GM18909 (cell line): ENCODE measurements at regions not wholly inside any gene's neighbourhood (a gene's known extent, or its start where the extent isn't known, plus 50 kb on each side); places are given as distances from the start of the nearest gene placed in this dataset.
"Not testable (repeated sequence)": the region's sequence is repeated elsewhere in the genome, so short reads cannot be mapped to it uniquely, and the experiment has no call there.

Experiments used
- ATAC-seq: cut with Tn5 transposase; IDR thresholded peaks from one replicate; pipeline ENCODE4 v1.9.1; 2021; ENCODE audit warnings: mild to moderate bottlenecking; ENCODE audit not compliant: unreplicated experiment, poor library complexity

DNA sequence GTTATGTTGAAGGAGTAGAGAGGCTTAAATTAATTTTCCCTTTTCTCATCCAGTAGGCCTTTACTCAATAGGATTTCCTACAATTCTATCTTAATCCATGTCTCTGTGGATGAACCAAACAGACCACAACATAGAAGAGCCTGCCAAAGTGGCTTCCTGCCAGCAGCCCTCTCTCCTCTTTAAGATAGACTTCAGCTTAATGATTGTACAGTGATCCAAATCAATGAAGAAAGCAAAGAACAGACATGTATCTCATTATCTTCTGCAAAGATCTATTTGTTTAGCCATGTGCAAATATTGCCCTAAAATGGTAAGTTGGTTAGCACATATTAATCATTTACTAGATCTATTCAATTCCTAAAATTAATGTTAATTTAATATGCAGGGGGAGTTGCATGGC lies 979.6 kb downstream of the LTN1 start:
- not testable (repeated sequence) for ATAC-seq

DNA sequence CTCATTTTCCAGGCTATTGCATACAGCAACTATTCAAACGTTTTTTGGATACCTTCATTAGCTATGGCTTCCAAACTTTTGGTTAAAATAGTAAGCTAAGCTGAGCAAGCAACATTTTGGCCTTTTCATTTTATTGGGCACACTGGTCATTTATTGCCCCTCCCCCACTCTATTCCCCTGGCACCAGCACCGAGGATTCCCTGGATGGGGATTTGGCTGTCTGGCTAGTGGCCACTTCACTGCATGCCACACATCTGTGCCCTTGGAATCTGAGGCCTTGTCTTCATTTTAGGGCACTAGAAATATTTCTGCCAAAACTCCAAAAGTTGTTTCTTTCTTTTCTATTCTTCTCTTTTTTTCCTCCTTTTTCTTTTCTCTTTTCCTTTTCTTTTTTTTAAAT lies 980.7 kb downstream of the LTN1 start:
- not testable (repeated sequence) for ATAC-seq

DNA sequence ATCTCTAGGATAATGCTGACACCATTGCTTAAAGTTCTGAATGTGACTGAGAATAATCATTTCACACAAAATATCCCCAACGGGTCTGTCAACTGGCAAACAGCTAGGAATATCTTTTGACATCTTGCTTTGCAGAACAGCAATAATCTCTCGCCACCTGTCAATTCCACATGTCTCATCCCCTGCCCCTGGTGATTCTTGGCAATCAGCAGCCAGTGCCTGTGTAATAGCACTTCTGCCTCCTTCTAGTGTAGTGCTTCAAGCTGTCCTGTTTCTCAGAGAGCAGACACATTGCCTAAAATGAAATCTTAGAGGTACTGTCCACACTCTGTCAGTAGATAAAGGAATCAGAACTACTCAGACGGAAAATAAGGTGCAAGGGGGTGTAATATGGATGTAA lies 984.4 kb downstream of the LTN1 start:
- ATAC-seq, result not testable (repeated sequence)

DNA sequence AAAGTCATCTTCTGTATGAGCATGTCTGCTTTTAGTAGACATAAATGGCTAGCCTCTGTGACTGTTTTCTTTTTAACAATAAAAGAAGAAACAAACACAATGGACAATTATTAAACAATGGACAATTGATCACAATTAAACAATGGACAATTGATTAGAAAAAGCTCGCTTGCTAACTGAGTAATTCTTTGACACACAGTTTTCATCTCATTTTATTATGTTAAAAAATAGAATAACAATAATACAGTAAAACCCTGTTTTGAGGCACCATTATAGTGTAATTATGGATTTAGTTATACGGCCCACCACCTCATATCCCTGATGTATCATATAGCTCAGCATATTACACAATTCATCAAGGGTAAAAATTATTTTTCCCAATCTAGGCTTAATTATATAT lies 989.0 kb downstream of the LTN1 start:
- not testable (repeated sequence) for ATAC-seq

DNA sequence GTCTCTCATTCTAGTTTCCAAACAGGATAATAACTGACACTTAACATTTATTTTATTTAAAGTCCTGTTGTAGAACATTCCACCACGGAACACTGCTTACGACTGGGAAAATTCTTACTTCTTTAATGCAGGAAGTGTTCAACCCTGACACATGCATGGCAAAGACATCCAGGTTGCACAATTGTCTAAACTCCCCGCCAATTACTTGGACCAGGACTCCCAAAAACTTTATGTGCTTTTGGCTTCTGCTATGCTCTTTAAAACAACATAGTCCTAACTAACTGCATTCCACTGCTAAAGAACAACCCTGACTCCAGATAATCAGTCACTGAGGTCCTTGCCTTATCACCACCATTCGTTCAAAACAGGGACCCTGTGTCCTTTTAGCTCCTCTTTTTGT lies 995.8 kb downstream of the LTN1 start:
- not testable (repeated sequence) for ATAC-seq

DNA sequence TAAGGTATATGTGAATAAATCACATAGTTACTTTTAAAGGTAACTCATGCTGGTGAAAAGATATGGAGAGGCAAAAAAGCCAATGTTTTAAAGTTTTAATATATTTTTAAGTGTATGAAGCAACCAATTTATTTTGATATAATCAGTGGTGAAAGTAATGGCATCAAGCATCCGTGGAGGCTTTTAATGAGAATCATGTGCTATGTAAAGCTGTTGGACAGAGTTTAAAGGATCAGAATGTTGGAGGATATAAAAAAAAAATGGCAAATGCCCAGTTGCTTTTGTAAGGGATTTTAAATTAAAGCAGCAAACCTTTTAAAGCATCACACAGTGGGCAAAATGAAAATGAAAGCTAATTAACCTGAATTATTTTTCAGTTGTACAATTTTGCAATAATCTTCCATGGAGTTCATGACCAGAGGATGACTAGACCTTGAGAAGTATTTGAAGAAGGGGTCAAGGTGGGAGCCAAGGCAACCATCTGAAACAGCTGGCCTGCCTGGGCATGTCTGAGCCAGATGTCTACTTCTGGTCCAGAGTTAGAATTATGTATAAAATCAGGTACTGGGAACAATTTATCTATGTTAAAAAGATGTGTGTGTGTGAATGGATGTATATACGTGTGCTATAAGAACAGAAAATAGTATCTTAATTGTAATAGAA lies 1007.9 kb downstream of the LTN1 start:
- not testable (repeated sequence) for ATAC-seq

DNA sequence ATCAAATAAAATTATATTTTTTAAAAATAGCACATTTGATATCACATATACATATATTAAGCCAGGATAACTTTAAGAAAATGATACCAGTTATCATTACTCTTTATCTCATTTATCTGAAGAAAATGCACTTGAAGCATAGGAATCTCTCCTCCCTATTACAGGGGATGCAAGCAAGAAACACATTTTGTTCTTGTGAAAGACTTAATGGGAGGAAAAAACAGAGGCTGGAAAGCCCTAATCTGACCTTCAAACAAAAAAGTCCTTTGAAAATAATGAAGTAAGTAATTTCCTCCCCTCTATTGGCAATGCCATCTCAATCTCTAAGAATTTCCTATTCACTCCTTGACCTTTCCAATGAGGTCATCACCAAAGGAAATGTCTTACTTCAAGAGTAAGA lies 1012.6 kb upstream of the ADAMTS5 start:
- not testable (repeated sequence) for ATAC-seq

DNA sequence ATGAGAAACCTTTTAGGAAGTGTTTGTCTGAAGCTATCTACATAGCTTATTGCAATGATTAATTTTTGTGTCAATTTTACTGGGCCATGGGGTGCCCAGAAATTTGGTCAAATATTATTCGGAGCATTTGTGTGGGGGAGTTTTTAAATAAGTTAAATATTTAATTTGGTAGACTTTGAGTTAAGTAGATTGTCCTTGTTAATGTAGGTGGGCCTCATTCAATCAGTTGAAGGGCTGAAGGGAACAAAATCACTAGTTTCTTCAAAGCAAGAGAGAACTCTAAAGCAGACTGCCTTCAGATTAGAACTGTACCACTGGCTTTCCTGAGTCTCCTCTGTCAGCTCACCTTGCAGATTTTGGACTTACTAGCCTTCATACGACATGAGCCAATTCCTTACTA lies 1008.6 kb upstream of the ADAMTS5 start:
- ATAC-seq, result no peak

DNA sequence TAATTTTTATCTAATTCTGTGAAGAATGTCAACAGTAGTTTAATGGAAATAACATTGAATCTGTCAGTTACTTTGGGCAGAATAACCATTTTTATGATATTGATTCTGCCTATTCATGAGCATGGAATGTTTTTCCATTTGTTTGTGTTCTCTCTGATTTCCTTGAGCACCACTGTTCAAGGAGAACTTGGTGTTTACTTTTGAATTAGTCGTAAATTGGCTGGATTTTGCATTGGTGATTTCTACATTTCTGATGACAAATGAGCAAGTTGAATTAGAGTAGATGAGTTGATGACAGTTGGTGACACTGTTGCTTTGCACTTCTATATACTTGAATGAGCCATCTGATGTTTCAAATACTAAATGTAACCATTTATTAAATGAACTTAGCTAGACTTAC lies 1007.3 kb upstream of the ADAMTS5 start:
- ATAC-seq, result not testable (repeated sequence)

DNA sequence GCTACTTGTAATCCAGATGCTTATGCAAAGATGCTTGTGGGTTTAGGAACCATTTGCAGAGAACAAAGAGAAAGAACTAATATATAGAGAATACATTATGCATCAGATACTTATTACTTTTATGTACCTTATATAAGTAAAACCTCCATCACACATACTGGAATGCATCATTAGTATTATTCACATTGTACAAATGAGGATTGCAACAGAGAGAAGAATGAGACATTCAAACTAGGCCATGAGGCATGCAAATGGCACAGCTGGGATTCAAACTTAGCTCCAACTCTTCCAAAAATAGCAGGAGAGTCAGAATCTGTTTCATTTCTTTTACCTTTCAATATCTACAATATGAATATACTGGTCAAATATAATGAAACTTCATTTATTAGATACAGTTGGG lies 1001.4 kb upstream of the ADAMTS5 start:
- ATAC-seq, result not testable (repeated sequence)

DNA sequence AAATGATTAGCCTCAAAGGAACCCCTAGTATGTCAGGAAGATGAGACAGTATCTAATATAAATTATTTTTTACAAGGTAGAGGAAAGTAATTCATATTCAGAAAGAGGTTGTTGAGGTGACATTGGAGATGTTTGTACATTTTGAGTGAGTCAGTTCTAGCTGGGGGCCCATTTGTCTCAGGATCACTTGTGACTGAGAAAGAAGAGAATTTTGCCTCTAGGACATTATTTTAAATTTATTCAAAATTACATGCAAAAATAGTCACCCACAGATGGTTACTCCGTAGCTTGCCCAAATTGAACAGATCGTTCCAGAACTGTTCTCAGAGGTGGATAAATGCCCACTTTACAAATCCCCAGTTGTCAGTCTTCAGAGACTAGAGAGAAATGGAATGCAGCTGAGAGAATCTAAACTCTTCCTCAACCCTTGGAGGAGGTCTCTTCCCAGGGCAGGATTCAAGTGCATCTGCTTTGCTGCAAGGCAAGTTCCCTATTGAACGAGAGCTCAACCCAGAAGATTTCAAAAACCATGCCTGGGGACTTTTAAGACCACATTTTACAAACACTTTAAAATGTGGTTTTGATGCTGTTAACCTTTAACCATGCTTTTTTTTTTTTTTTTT lies 987.8 kb upstream of the ADAMTS5 start:
- ATAC-seq, result no peak

DNA sequence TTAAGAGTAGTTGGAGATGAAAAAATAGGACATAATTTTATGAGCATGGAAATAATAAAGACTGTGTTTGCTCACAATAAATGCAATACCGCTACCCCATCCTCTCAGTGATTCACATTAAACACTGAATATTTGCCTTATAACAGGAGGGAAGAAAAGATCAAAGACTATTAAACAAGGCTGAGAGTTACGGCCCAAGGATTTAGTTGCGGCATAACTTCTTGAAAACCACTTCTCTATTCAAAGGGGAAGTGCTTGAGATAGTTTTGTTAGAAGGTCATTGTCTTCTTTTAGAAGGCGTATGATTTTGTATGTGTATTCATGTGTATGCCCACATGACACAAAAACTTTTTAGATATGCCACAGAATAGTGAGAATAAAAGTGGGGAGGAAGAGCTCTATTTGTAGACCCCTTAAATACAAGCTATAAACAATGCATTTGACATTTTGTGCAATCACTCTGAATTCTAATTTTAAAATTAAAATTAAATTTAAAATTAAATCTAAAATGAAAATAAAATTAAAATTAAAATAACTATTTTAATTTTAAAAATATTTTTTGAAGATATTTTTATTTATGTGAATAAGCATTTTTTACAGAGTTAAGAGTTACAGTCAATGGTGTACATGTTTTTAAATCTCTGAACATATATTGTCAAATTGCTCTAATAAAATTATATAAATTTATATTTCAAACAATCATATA lies 986.6 kb upstream of the ADAMTS5 start:
- no peak for ATAC-seq

DNA sequence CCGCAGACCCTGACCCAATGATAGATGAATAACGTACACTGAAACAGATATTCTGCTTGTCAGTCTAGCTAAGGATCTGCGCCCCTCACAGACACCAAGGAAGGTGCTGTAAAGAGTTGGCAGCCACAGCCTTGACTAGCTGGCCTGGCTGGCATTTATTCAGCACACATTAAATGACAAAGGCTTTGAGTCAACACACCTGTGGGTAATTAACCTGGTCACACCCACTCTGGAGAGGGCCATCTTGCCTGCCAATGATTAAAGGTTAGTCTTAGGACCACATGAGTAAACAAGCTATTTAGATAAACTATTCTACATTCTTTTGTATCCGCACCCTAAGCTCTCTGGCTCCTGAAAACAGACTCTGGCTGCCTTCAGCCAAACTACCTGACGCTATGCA lies 982.2 kb upstream of the ADAMTS5 start:
- ATAC-seq, result not testable (repeated sequence)

DNA sequence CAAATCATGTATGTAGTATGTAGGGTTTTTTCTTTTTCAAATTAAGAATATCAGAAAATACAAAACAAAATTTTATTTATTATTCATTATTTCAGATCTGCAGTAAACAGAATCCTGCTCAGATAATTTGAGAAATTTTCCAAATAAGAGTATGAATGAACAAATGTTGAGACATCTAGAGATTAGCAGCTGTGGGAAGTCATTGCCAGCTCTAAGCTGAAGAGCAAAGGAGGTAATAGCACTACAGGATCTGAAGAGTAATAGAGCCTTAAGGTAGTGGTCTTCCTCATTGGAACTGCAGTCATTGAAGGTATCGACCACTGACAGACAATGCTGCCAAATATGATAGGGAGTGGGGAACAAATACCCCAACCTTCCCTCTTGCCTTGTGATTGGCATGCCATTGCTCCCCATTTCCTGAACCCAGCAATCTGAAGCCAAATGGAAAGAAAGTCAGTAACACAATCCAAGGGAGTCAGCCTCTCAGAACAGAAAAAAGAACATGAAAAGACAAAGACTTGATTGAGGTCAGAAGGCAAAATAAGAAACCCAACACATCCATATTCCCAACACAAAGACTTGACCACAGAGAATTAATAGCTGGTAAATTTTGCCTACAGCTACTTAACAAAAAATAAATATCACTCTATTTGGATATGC lies 963.4 kb upstream of the ADAMTS5 start:
- not testable (repeated sequence) for ATAC-seq

DNA sequence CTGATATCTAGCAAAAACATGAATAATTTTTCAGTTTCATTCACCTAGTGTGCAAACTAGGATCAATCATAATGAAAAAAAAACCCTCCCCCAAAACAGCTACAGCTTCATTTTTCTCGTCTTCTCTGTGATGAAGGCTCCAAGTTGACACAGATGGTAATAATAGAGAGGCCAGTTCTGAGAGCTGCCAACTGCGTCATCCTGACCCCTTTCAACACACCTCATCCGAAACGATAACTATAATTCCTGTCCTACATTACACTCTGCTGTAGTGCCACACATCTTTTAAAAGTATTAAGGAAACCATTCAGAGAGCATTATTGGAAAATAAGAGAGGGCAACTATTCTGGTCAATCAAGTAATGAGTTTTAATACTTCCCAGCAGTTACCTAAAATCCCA lies 962.3 kb upstream of the ADAMTS5 start:
- not testable (repeated sequence) for ATAC-seq

DNA sequence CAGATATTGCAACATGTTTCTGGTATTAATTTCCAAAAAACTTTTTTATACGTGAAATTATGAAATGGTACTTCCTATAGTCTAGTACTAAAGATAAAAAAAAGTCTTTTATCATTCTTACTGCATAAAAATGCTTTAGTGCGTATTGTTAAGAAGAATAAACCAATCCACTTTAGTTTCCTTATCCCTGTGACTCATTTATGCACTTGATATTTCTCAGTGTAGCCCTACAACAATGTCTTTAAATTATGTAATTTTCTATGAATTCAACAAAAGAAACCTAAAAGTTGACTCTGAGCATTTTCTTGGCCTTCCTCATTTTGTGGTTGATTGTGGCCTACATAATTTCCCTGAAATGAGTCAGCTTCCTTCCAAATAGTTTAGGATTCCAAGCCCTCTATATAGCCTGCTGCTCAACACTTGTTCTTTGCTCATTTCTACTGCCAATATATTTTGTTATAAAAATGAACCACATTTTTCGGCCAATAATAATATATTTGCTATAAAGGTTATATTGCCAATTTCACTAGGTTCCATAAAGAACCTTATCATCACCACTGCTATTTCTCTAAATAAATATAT lies 961.7 kb upstream of the ADAMTS5 start:
- not testable (repeated sequence) for ATAC-seq

DNA sequence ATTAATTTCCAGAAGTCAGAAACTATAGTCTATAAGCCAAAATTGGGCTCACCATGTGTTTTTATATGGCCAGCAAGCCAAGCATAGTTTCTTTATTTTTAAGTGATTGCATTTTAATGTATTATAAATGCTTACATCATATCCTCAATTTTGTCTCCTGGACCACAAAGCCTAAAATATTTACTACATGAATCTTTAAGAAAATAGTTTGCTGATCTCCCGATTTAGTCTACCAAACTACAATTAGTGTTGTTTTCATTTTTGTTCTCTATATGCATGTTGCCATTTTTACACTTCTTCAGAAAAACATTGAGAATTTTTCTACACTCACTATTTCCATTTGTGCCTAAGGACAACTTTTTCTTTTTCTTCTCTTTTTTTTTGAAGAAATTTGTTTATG lies 954.5 kb upstream of the ADAMTS5 start:
- ATAC-seq, result not testable (repeated sequence)

DNA sequence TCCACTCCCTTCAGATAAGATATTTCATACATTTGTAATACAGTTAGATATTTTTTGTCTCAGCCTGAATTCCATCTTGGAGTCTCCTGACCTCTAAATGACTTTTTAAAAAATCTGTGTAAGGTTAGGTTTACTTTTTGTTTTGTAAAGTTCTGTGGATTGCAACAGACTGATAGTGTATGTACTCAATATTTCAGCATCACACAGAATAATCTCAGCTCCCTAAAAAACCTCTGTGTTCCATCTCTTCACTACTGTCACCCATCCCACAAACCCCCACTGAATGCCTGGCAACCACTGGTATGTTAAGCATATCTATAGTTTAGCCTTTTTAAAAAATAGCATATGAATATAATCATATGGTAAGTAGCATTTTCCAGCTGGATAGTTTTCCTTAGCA lies 951.1 kb upstream of the ADAMTS5 start:
- ATAC-seq, result not testable (repeated sequence)

DNA sequence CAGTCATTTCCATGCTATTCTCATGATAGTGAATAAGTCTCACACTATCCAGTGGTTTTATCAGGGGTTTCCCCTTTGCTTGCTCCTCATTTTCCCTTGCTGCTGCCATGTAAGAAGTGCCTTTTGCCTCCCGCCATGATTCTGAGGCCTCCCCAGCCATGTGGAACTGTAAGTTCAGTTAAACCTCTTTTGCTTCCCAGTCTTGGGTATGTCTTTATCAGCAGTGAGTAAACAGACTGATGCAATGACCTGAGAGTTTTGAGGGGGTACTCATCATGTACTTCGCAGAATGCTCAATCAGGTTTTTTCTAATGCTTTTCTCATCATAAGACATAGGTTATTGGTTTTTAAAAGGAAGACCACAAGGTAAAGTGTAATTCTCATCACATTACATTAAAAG lies 949.4 kb upstream of the ADAMTS5 start:
- not testable (repeated sequence) for ATAC-seq

DNA sequence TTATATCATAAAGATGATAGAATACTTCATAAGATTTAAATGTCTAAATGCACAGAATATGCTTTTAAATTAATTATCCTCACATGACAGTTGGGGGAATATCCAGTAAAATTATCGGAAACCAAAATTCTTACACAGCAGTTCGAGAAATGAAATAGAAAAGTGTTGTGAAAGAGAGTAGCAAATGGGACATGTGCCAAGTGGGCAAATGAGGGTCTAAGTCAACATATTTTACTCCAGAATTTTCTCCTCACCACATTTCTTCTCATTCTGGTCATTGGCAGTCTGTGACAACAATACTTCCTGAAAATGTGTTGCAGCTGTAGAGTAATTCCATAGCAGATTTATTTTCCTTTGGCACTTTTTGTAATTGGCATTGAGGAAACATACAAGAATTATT lies 945.2 kb upstream of the ADAMTS5 start:
- not testable (repeated sequence) for ATAC-seq

DNA sequence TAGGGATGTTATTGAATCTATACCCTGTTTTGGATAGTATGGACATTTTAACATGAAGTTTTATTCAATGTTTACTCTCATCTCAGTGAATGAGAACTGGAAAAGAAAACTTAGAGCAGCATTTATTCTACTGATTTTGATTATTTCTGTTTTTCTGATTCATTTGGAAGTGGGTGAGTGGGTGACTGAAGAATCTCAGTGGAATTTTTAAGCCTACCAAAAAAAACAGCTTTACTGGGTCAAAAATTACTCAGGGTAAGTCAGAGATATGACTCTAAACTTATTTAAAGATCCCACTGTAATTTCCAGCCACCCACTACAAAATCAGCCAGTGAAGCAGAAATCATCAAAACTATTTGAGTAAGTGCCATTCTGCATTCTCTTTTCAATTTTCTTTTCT lies 942.6 kb upstream of the ADAMTS5 start:
- not testable (repeated sequence) for ATAC-seq
